HL-60 (cell line): ENCODE measurements at regions not wholly inside any gene's neighbourhood (a gene's known extent, or its start where the extent isn't known, plus 50 kb on each side); places are given as distances from the start of the nearest gene placed in this dataset.

Experiments used
- DNase-seq, 2 experiments: peaks; one replicate each; pipeline ENCODE4 v3.0.0-alpha.2; 2010 to 2020; ENCODE audit warnings: low read depth in 1 of 2, low spot score in 1 of 2
- H3K27ac ChIP-seq: fragments of 250-450 bp; sonication (Bioruptor Pico); replicated peaks from 2 replicates; pipeline ENCODE4 v1.5.1; 2020; ENCODE audit warnings: mild to moderate bottlenecking, moderate library complexity
- H3K27me3 ChIP-seq: fragments of 250-450 bp; sonication (Bioruptor Pico); 2 replicates; pipeline ENCODE4 v1.5.1; 2021; ENCODE audit warnings: mild to moderate bottlenecking, moderate library complexity; ENCODE audit not compliant: insufficient read depth, poor library complexity, severe bottlenecking
- H3K4me3 ChIP-seq: replicated peaks from 2 replicates; pipeline ENCODE4 v1.5.1; 2011; ENCODE audit warnings: mild to moderate bottlenecking, control low read depth, low read length; ENCODE audit not compliant: insufficient read depth
- GABPA ChIP-seq: IDR thresholded peaks from 2 replicates; pipeline ENCODE4 v1.6.1; 2012; ENCODE audit warnings: low read depth
- POLR2AphosphoS5 ChIP-seq: IDR thresholded peaks from 2 replicates; pipeline ENCODE4 v1.6.1; 2012; ENCODE audit warnings: low read depth
- SPI1 ChIP-seq: IDR thresholded peaks from 2 replicates; pipeline ENCODE4 v1.6.1; 2012; ENCODE audit warnings: low read depth, mild to moderate bottlenecking, borderline replicate concordance
- TF ChIP-seq, protein P1 (sequence below): IDR thresholded peaks from 2 replicates; pipeline ENCODE4 v1.6.1; 2012; ENCODE audit warnings: low read depth; ENCODE audit not compliant: insufficient replicate concordance
- TF ChIP-seq, protein P2 (sequence below): IDR thresholded peaks from one replicate; pipeline ENCODE4 v1.5.1; 2011; ENCODE audit warnings: low read length, control low read depth, inconsistent platforms; ENCODE audit not compliant: insufficient read depth

DNA sequence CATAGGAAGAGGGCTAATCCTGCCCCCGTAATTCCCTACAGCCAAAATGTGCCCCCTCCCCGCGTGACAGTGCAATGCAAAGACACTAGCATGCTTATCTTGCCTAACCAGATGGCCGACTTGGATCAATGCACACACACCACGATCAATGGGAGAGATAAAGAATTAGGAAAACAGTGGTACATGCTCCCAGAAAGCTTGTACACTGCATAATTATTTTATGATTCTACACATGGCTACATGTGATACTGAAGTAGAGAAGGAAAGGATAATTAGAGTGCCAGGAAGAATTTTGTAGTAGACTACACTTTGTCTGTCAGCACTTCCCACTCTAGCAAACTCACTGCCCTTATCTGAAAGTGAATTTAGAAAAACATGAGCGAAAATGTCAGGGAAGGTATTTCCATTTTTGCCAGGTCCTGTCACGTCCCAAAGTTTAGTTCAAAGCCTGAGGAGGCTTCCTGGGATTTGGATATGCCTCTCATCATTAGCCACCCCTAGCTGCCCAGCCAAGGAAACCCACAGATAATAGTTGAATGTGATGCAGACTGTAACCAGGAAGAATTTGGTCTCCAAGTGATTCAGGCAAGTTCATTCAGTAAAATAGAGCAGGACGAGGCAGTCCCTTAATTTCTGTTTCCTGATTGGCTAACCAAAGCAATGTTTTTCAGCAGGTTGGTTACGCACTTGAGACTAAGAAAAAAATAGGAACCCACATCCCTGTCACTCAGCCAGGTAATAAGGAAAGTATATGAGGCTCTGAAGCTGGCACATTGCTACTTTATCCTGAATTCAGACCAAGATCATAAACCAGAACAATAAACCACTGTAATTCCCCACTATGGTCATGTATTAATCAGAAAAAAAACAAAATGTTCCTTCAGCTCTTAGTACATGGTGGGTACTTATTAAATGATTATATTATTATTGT is 199.6 kb upstream of the OTX2 start:
- Histone ChIP-seq H3K4me3 (no peak overlapping the region), H3K27me3 (no peaks in the 10 kb centered on the region), H3K27ac (no peak overlapping the region)
- DNase-seq, result no peak
- TF ChIP-seq, protein P1, sequence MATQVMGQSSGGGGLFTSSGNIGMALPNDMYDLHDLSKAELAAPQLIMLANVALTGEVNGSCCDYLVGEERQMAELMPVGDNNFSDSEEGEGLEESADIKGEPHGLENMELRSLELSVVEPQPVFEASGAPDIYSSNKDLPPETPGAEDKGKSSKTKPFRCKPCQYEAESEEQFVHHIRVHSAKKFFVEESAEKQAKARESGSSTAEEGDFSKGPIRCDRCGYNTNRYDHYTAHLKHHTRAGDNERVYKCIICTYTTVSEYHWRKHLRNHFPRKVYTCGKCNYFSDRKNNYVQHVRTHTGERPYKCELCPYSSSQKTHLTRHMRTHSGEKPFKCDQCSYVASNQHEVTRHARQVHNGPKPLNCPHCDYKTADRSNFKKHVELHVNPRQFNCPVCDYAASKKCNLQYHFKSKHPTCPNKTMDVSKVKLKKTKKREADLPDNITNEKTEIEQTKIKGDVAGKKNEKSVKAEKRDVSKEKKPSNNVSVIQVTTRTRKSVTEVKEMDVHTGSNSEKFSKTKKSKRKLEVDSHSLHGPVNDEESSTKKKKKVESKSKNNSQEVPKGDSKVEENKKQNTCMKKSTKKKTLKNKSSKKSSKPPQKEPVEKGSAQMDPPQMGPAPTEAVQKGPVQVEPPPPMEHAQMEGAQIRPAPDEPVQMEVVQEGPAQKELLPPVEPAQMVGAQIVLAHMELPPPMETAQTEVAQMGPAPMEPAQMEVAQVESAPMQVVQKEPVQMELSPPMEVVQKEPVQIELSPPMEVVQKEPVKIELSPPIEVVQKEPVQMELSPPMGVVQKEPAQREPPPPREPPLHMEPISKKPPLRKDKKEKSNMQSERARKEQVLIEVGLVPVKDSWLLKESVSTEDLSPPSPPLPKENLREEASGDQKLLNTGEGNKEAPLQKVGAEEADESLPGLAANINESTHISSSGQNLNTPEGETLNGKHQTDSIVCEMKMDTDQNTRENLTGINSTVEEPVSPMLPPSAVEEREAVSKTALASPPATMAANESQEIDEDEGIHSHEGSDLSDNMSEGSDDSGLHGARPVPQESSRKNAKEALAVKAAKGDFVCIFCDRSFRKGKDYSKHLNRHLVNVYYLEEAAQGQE, result no peak
- TF ChIP-seq POLR2AphosphoS5 (no peak), GABPA (no peak), SPI1 (no peak)
- TF ChIP-seq, protein P2, sequence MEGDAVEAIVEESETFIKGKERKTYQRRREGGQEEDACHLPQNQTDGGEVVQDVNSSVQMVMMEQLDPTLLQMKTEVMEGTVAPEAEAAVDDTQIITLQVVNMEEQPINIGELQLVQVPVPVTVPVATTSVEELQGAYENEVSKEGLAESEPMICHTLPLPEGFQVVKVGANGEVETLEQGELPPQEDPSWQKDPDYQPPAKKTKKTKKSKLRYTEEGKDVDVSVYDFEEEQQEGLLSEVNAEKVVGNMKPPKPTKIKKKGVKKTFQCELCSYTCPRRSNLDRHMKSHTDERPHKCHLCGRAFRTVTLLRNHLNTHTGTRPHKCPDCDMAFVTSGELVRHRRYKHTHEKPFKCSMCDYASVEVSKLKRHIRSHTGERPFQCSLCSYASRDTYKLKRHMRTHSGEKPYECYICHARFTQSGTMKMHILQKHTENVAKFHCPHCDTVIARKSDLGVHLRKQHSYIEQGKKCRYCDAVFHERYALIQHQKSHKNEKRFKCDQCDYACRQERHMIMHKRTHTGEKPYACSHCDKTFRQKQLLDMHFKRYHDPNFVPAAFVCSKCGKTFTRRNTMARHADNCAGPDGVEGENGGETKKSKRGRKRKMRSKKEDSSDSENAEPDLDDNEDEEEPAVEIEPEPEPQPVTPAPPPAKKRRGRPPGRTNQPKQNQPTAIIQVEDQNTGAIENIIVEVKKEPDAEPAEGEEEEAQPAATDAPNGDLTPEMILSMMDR, result no peak

DNA sequence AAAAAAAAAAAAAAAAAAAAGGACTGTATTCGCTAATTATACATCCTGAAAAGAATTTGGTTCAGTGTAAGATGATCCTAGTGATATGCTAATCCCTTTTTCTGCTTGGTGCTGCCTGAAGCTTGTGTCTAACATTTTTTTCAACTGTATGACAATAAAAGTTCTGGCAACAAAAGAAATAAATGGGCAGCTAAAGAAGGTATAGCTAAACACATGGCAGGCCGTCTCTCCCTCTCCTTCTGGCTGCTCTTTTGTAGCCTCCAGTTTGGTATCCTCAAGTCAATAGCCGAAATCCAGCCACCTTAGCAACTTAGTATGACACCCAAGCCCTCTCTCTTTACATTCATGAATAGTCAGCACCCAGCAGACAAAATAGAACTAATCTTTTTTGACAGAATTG is 198.3 kb upstream of the OTX2 start:
- TF ChIP-seq GABPA (no peak), POLR2AphosphoS5 (no peak)
- Histone ChIP-seq H3K4me3 (no peak overlapping the region), H3K27me3 (no peaks in the 10 kb centered on the region), H3K27ac (no peak overlapping the region)
- no peak for DNase-seq

DNA sequence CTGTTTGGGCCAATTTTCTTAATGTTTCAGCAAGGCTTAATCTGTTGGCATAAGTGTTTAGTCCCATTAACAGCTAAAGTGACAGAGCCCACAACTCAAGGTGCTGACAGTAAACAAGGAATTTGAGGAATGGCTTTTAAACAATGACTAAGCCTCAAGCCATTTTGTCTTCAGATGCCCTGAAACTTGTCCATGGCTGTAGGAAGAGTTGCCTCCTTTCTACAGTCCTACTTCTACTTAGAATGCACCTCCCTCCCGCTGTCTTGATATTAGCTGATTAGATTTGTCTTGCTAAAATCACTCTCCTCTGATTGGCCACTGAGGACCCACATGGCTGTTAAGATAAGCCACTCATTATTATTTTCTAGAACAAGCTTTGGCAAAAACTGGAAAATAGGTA is 188.4 kb upstream of the OTX2 start:
- H3K4me3 ChIP-seq, result no peak overlapping the region
- DNase-seq, result no peak
- no peak overlapping the region for H3K27ac ChIP-seq
- TF ChIP-seq GABPA (no peak), POLR2AphosphoS5 (no peak), SPI1 (no peak)
- TF ChIP-seq, protein P2, result no peak
- TF ChIP-seq, protein P1, result no peak
- no peaks in the 10 kb centered on the region for H3K27me3 ChIP-seq

DNA sequence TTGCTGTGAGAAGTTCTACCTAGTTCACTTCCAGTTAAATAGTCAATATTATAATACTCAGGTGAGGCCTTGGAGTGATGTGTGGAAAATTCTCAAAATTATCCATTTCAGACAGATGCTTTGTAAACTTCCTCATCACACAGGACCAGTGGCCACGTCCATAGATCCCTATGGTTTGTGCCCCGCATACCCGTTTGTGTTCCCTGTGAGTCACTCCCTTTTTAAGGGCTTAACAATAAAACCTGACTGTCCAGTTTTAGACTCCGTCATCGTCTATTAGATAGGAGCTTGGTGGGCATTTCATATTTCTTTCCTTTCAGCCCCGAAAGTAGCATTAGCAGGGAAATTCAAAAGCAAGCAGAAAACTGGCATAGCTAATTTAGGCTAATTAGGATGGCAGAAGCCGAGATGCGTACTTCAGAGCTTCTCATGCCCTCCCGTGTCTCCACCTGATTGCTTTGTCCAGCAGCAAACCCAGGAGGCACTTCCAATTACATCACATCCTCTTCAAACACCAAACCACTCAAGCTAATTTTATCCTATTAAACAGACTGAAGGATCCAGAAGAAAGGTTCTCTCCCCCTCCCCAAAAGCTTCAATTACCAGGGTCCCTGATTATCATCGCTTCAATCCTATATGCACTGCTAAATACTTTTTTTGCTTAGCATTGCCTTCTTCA is 186.6 kb upstream of the OTX2 start:
- H3K27me3 ChIP-seq, result no peaks in the 10 kb centered on the region
- TF ChIP-seq POLR2AphosphoS5 (no peak), GABPA (no peak), SPI1 (no peak)
- TF ChIP-seq, protein P2, result no peak
- TF ChIP-seq, protein P1, result no peak
- DNase-seq, result no peak
- no peak overlapping the region for H3K4me3 ChIP-seq
- H3K27ac ChIP-seq, result no peak overlapping the region
